Daoy (cell line): ENCODE measurements at regions not wholly inside any gene's neighbourhood (a gene's known extent, or its start where the extent isn't known, plus 50 kb on each side); places are given as distances from the start of the nearest gene placed in this dataset.

Experiments used
- DNase-seq: peaks from one replicate; pipeline ENCODE4 v3.0.0-alpha.2; 2015; ENCODE audit warnings: low read depth

GRCh38 chr12:113658006-113658655, 186.5 kb upstream of the LHX5 start:
- peak; percentile 30 for DNase-seq

GRCh38 chr12:113655919-113656318, 184.2 kb upstream of the LHX5 start:
- DNase-seq, result no peak

- DNase-seq, result no peak
These were observed 183.8 kb upstream of the LHX5 start for GRCh38 chr12:113655479-113655878.

- DNase-seq, result no peak
These were observed 180.0 kb upstream of the LHX5 start for GRCh38 chr12:113651662-113652061.

DNA sequence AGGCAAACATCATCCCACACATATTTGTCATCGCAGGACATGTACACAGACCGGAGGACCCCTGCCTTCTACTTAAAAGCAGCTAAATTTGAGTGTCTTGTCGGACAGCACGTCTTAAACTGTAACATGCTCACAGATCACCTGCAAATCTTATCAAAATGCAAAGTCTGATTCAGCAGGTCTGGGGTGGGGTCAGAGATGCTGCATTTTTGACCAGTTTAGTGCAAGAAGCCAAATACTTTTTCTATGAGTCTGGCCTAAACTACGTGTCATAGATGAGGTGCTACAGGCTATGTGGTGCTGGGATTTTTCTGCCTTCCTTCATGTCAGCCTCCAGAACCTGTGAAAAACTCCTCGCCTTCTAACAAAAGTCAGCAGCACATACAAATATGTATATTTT, 178.8 kb upstream of the LHX5 start:
- no peak for DNase-seq

GRCh38 chr12:113649256-113649830, 177.7 kb upstream of the LHX5 start:
- DNase-seq, result no peak

DNA sequence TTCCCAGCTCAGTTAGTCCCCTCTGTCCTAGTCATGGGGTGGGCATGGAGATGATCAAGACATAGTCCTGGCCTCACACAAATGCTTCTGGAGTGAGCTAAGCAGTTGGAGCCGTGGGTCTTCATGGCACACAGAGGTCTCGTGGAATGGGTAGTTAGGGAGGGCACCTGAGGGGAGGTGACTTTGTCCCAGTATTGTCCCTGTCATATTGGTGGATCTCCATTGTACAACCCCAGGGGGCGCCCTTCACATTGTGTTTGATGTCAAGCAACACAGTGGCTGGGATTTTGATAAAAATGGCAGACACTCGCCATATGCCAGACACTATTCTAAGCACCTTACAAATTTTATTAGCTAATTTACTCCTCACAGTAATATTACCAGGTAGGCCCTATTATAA, 175.4 kb upstream of the LHX5 start:
- peak; percentile 23 for DNase-seq

DNA sequence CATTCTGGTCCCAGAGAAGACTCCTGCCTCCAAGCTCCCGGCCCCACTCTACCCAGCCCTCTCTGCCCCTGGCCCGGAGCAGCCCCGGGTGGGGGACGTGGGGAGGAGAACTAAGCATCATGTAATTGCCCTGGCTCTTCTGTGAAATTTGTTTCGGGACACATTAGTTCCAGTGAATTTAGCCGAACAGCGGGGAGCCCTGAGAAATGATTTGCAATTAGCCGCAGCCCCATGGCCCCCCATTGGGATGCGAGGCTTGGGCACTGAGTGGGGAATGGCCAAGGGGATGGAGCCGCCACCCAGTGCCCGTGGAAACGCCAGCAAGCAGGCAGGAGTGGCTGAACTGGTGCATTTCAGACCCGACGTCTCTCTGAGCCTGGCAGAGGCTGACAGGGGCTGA, 173.9 kb upstream of the LHX5 start:
- DNase-seq, result no peak

GRCh38 chr12:113645183-113645582, 173.5 kb upstream of the LHX5 start:
- no peak for DNase-seq

DNA sequence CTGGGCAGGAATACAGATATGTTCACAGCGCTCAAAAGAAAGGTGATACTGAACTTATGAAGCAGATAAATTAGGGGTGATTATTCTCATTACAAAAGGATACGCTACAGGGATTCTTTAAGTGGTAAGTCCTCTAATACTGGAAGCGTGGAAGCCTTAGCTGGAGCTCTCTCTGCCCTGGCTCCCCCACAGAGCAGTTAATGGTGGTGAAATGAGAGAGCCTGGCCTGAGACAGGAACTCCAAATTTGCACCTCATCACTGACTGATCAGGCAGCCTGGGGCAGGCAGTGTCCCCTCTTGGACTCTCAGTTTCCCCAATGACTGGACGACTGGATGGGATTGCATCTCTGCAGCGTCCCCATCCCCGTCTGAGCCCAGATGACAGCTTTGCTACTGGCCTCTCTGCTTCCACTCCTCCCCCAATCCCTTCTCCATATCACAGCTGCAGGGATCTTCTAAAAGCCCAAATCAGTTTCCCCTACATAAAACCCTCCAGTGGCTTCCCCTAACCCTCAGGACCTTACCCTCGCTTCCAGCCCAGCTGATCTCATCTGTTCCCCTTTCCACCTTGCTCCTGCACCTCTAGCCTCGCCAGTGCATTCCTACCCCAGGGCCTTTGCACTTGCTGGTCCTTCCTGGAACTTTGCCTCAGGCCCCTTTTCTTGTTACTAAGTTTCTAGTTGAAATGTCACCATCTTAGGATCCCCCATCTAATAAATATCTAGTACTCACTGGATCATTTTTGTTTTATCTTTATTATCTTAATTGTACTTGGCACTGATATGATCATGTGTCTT, 171.7 kb upstream of the LHX5 start:
- no peak for DNase-seq

- DNase-seq, result no peak
These were observed 171.0 kb upstream of the LHX5 start for GRCh38 chr12:113642672-113643071.

DNA sequence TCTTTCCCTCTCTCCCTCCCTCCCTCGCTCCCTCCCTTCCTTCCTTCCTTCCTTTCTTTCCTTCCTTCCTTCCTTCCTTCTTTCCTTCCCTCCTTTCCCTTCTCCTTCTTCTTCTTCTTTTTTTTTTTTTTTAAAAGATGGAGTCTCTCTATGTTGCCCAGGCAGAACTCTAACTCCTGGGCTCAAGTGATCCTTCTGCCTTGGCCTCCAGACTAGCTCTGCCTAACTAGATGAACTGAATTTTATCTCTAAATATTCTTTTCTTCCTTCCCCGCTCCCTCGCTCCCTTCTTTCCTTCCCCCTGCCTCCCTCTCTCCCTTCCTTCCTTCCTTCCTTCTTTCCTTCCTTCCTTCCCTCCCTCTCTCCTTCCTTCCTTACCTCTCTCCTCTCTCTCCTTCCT, 170.5 kb upstream of the LHX5 start:
- DNase-seq, result no peak

DNA sequence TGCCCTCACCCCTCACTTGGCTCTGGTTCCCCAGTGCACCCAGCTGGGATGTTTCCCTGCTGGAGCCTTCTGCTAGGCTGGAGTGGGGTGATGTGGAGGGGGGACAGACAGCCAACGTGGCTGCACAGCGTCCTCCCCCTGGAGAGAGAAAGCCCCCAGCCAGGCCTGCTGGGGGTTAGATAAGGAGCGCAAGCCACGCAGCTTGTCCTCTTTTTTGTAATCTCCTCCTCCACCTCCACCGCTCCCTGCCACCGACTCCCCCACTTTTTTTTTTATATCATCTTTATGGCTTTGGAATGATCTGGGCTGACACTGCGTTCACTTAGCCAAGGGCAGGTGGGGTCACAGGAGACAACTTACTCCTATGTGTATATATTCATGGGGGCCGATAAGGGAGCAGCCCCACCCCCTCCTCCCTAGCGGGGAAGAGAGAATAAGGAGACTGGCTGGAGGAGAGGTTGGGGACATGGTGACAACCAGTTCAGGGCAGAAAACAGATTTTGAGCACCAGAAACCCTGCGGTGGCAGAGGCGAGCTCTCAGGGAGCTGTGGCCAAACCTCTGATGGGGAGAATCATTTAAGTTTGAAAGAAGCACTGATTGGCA, 169.9 kb upstream of the LHX5 start:
- DNase-seq, result no peak

DNA sequence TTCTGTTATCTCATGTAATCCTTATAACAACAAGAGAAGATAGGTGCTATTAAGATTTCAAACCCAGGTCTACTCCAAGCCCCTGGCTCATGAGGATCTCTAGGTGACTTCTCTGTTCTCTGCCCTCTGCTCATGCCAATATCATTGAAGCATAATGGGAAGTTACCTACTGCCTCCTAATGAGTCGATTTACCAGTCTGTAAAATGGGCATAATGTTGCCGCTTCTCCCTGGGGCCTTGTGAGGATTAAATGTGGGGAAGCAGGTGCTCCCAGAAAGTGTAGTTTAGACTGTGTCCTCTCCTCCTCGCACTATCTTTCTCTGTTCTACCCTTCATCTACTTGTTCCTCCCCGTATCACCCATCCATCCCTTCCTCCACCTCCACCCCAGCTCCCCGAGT, 169.2 kb upstream of the LHX5 start:
- no peak for DNase-seq

DNA sequence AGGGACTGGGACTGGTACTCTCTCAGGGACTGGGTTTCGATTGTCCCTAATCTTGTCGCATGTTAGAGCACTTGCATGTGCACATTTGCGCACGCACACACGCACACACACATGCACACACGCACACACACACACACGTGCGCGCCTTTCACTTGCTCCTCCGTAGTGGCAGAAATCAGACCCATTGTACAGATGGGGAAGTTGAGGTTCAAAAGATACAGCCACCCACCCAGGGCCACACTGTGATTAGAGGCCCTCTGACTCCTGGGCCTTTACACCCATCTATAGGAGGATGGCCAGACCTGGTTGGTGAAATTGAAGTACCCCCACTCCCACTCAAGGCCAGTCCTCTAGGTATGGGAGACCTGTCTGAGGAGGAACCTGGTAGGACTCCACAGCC, 167.8 kb upstream of the LHX5 start:
- no peak for DNase-seq

DNA sequence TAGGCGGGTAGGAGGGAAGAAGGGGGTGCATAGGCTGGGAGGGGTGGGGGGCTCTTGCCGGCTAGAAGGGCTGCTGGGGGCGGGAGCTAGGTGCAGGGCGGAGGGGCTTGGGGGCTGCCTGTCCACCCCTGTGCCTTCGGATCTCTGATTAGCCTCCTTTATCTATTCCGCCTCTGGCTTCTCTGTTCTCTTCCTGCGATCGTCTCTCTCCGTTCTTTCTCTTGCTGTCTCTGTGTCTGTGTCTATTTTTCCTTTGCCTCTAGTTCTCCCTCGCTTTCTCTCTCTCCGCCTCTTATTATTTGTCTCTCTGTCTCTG, 166.7 kb upstream of the LHX5 start:
- DNase-seq, result no peak

- no peak for DNase-seq
These were observed 163.3 kb upstream of the LHX5 start for GRCh38 chr12:113634982-113635381.

GRCh38 chr12:113634474-113634873, 162.8 kb upstream of the LHX5 start:
- DNase-seq, result no peak

- no peak for DNase-seq
These were observed 162.1 kb upstream of the LHX5 start for GRCh38 chr12:113633678-113634332.

DNA sequence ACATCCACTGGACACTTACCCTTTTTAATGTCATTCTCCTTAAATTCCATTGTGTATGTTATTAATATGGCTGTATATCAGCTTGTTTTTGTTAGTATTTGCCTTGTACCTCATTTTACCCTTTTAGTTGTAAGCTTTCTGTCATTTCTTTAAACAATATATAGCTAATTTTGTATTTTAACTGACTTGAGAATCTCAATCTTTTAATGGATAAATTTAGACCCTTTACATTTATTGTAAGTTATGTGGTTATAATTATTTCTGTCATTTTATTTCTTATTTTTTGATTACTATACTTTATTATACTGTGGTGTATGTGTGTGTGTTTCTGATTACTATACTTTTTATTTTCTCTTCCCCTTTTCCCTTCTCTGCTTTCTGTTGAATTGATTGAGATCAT, 159.0 kb upstream of the LHX5 start:
- DNase-seq, result no peak

GRCh38 chr12:113625499-113625898, 153.8 kb upstream of the LHX5 start:
- DNase-seq, result no peak

DNA sequence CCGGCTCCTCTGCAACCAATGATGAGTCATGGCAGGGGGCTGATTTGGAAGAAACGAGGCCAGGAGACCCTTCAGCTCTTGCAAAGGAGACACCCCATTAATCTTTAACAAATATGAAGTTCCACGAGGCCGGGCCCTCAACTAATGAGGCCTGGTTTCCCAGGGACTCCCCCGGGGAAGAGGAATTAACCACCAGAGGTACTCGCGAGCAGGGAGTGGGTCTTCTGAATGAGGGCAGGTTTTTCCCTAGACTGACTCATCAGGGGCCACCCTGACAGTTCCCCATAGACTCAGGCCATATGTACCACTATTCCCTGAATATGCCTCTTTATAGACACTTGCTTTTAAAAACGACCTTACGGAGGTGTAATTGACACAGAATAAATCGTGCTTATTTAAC, 150.7 kb upstream of the LHX5 start:
- peak; percentile 61 for DNase-seq
